K562 (cell line): ENCODE measurements at regions not wholly inside any gene's neighbourhood (a gene's known extent, or its start where the extent isn't known, plus 50 kb on each side); places are given as distances from the start of the nearest gene placed in this dataset.

Experiments used
- ATAC-seq: fragments of 200-7000 bp; cut with Tn5 transposase; 3 replicates; pipeline ENCODE4 v1.9.1; 2020; ENCODE audit warnings: moderate library complexity
- BruUV-seq: library from RNA; stranded (reverse); fragments of 400-500 nt; replicated peaks from 2 replicates; lab custom pipeline; 2021; lab: Mats Ljungman, UMichigan
- CTCF ChIA-PET: fragments of 300-600 bp; formaldehyde crosslinking; extraction: SDS; loops from one replicate; lab custom pipeline; 2021; ENCODE audit warnings: low intra/inter-chr PET ratio; lab: Yijun Ruan, JAX
- POLR2A ChIA-PET: fragments of 300-600, 350-650 bp; sonication (Branson Sonifier 250); formaldehyde crosslinking; extraction: SDS; loops from one replicate; lab custom pipeline; 2021; ENCODE audit warnings: antibody characterized with exemption, inconsistent platforms; lab: Yijun Ruan, JAX
- DNase-seq, 4 experiments: peaks; one replicate each; pipeline versions ENCODE4 v3.0.0 to v3.0.0-alpha.2; 2011 to 2018; ENCODE audit warnings: low spot score in 3 of 4, mixed read lengths in 3 of 4; ENCODE audit errors: extremely low read depth in 1 of 4
- FAIRE-seq: peaks from 2 replicates; lab custom pipeline; 2011; peaks lifted over from hg19 to GRCh38; lab: Jason Lieb, UNC
- H2AFZ ChIP-seq: 2 replicates; pipeline ENCODE4 v1.6.0; 2011; ENCODE audit warnings: low read depth, low read length, control low read depth, inconsistent platforms
- H3K27ac ChIP-seq: fragments of 200-600 bp; 3 replicates; pipeline ENCODE4 v1.8.0; 2011; ENCODE audit warnings: low read depth, mild to moderate bottlenecking, control low read depth, inconsistent platforms, low read length, moderate library complexity, mixed read lengths; ENCODE audit errors: extremely low read depth
- H3K27me3 ChIP-seq, 2 experiments: fragments of 300-600 bp in 1 of 2; 2 replicates in 1 of 2; 3 replicates in 1 of 2; pipeline versions ENCODE4 v1.6.0 to v1.8.0; 2011; ENCODE audit warnings: inconsistent platforms in 2 of 2, low read length in 2 of 2, mild to moderate bottlenecking in 1 of 2, mixed read lengths in 1 of 2, moderate library complexity in 1 of 2; ENCODE audit not compliant: control insufficient read depth in 2 of 2, insufficient read depth in 2 of 2
- H3K36me3 ChIP-seq: fragments of 300-600 bp; 3 replicates; pipeline ENCODE4 v1.8.0; 2011; ENCODE audit warnings: mild to moderate bottlenecking, low read length, inconsistent platforms; ENCODE audit not compliant: control insufficient read depth, insufficient read depth
- H3K4me1 ChIP-seq, 2 experiments: fragments of 200-600 bp in 1 of 2; replicated peaks in 1 of 2; 2 replicates in 1 of 2; 3 replicates in 1 of 2; pipeline versions ENCODE4 v1.5.1 to v1.8.0; 2011; ENCODE audit warnings: inconsistent platforms in 2 of 2, low read length in 2 of 2, mild to moderate bottlenecking in 1 of 2, mixed read lengths in 1 of 2, moderate library complexity in 1 of 2; ENCODE audit not compliant: control insufficient read depth in 2 of 2, insufficient read depth in 2 of 2
- H3K4me2 ChIP-seq: 2 replicates; pipeline ENCODE4 v1.6.1; 2011; ENCODE audit warnings: low read length, control low read depth, inconsistent platforms, mixed read lengths; ENCODE audit not compliant: insufficient read depth
- H3K4me3 ChIP-seq: fragments of 200-600 bp; sonication (generic), shearing (Covaris generic); 2 replicates; pipeline ENCODE4 v1.5.1; 2016; ENCODE audit warnings: control low read depth, inconsistent platforms
- H3K79me2 ChIP-seq: fragments of 200-600 bp; 3 replicates; pipeline ENCODE4 v1.8.0; 2011; ENCODE audit warnings: low read length, inconsistent platforms; ENCODE audit not compliant: control insufficient read depth, insufficient read depth
- H3K9ac ChIP-seq, 2 experiments: 2 replicates each; pipeline versions ENCODE4 v1.6.0 to v1.6.1; 2011; ENCODE audit warnings: low read depth in 2 of 2, low read length in 2 of 2, control low read depth in 1 of 2, inconsistent platforms in 1 of 2, mild to moderate bottlenecking in 1 of 2, mixed read lengths in 1 of 2; ENCODE audit not compliant: insufficient read depth in 1 of 2
- H3K9me1 ChIP-seq: one replicate; pipeline ENCODE4 v1.6.0; 2011; ENCODE audit warnings: inconsistent platforms, mild to moderate bottlenecking, low read length, moderate library complexity; ENCODE audit not compliant: control insufficient read depth, insufficient read depth
- H3K9me3 ChIP-seq: replicated peaks from 2 replicates; pipeline ENCODE4 v1.5.1; 2011; ENCODE audit warnings: low read depth, low read length, inconsistent platforms; ENCODE audit not compliant: control insufficient read depth, insufficient read depth
- H4K20me1 ChIP-seq: replicated peaks from 2 replicates; pipeline ENCODE4 v1.6.1; 2011; ENCODE audit warnings: low read length, inconsistent platforms, mixed read lengths; ENCODE audit not compliant: control insufficient read depth, insufficient read depth
- CBFA2T2 ChIP-seq: fragments of 450-650 bp; conservative IDR thresholded peaks from 2 replicates; pipeline ENCODE4 v1.6.1; 2017; ENCODE audit warnings: mild to moderate bottlenecking
- KLF16 ChIP-seq: IDR thresholded peaks from 2 replicates; pipeline ENCODE4 v1.6.1; 2016; ENCODE audit warnings: antibody characterized with exemption
- RAD51 ChIP-seq: fragments of 450-650 bp; IDR thresholded peaks from 2 replicates; pipeline ENCODE4 v1.7.1; 2016; ENCODE audit warnings: low read depth, mild to moderate bottlenecking, borderline replicate concordance
- TOE1 ChIP-seq, 2 experiments: fragments of 450-650 bp in 1 of 2; sonication (generic) in 1 of 2; formaldehyde crosslinking in 1 of 2; IDR thresholded peaks; 2 replicates each; pipeline versions ENCODE4 v1.7.1 to v1.8.0; 2016 to 2022; ENCODE audit warnings: borderline replicate concordance in 2 of 2, mild to moderate bottlenecking in 2 of 2, antibody characterized with exemption in 1 of 2, inconsistent platforms in 1 of 2, low read depth in 1 of 2, missing genetic modification reagents in 1 of 2, moderate library complexity in 1 of 2
- ZNF184 ChIP-seq: sonication (generic); formaldehyde crosslinking; IDR thresholded peaks from 2 replicates; pipeline ENCODE4 v1.5.0; 2020; ENCODE audit warnings: missing genetic modification reagents
- WGBS: fragments of 100-300 bp; shearing (Covaris generic); methylation state at CpG from one replicate; pipeline ENCODE4 v1.1.6; 2016; ENCODE audit warnings: low coverage, mixed read lengths; ENCODE audit not compliant: insufficient coverage; ENCODE audit errors: missing lambda C conversion rate; 5-methylcytosine and 5-hydroxymethylcytosine counted together
- in situ Hi-C: fragments of 300-500 bp; cut with MboI; formaldehyde crosslinking; loops from 4 replicates; pipeline ENCODE4 v1.15.0; 2018; ENCODE audit warnings: inconsistent platforms, mixed read lengths
- intact Hi-C: fragments of 100-400 bp; cut with micrococcal nuclease; formaldehyde crosslinking; loops from 2 replicates; pipeline ENCODE4 v1.14.2; 2022
- TF ChIP-seq, protein P1 (sequence below): fragments of 450-650 bp; formaldehyde crosslinking; IDR thresholded peaks from 2 replicates; pipeline ENCODE4 v1.4.0; 2020; ENCODE audit warnings: mild to moderate bottlenecking, mixed read lengths
- TF ChIP-seq, protein P2 (sequence below): sonication (generic); formaldehyde crosslinking; IDR thresholded peaks from 2 replicates; pipeline ENCODE4 v1.5.0; 2020; ENCODE audit warnings: missing genetic modification reagents

- intact Hi-C loops (no loop called here), in situ Hi-C loops (no loop called here)
- no peak overlapping the region for H3K27ac ChIP-seq
- no TSS peak for BruUV-seq
- H3K4me1 ChIP-seq, result no peaks in the 10 kb centered on the region
- no peak overlapping the region for H3K4me2 ChIP-seq
- H2AFZ ChIP-seq, result no peak overlapping the region
- H3K9ac ChIP-seq, result no peak overlapping the region
- no peaks in the 10 kb centered on the region for H3K36me3 ChIP-seq
- no peaks in the 10 kb centered on the region for H3K9me1 ChIP-seq
- H3K79me2 ChIP-seq, result no peaks in the 10 kb centered on the region
- WGBS, result 0% methylated on average over 5 of the region's 8 CpGs
- no peaks in the 10 kb centered on the region; a peak in 1 of 5 replicates for H3K27me3 ChIP-seq
- no peak for DNase-seq
- H3K4me3 ChIP-seq, result no peak overlapping the region
- TF ChIP-seq, protein P1, sequence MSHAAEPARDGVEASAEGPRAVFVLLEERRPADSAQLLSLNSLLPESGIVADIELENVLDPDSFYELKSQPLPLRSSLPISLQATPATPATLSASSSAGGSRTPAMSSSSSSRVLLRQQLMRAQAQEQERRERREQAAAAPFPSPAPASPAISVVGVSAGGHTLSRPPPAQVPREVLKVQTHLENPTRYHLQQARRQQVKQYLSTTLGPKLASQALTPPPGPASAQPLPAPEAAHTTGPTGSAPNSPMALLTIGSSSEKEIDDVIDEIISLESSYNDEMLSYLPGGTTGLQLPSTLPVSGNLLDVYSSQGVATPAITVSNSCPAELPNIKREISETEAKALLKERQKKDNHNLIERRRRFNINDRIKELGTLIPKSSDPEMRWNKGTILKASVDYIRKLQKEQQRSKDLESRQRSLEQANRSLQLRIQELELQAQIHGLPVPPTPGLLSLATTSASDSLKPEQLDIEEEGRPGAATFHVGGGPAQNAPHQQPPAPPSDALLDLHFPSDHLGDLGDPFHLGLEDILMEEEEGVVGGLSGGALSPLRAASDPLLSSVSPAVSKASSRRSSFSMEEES (CRISPR knock-in tag), result peak; percentile 87
- TF ChIP-seq CBFA2T2, result peak; percentile 36
- peak; percentile 41; the same call in 1 of the 2 replicates for TF ChIP-seq TOE1 (IDR thresholded peaks at IDR 0.05; ENCODE audit: borderline replicate concordance)
- no peak for TF ChIP-seq TOE1 (CRISPR knock-in tag; IDR thresholded peaks at IDR 0.05; ENCODE audit: borderline replicate concordance, low read depth)
- peak; percentile 68; the same call in 1 of the 2 replicates for TF ChIP-seq RAD51
- no peak for TF ChIP-seq KLF16
- TF ChIP-seq, protein P2, sequence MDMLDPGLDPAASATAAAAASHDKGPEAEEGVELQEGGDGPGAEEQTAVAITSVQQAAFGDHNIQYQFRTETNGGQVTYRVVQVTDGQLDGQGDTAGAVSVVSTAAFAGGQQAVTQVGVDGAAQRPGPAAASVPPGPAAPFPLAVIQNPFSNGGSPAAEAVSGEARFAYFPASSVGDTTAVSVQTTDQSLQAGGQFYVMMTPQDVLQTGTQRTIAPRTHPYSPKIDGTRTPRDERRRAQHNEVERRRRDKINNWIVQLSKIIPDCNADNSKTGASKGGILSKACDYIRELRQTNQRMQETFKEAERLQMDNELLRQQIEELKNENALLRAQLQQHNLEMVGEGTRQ (CRISPR knock-in tag), result peak; percentile 45; the same call in 1 of the 2 replicates
- no peak for TF ChIP-seq ZNF184 (CRISPR knock-in tag)
- ChIA-PET CTCF (no interaction called here), POLR2A (no interaction called here)
- FAIRE-seq, result no peak
- H4K20me1 ChIP-seq, result no peaks in the 10 kb centered on the region
- H3K9me3 ChIP-seq, result no peaks in the 10 kb centered on the region
- ATAC-seq, result no peak
Observed at GRCh38 chr20:60687213-60687612, 564.8 kb upstream of the CDH4 start.
